ENCODE measurements at regions not wholly inside any gene's neighbourhood (a gene's known extent, or its start where the extent isn't known, plus 50 kb on each side); places are given as distances from the start of the nearest gene placed in this dataset.

DNA sequence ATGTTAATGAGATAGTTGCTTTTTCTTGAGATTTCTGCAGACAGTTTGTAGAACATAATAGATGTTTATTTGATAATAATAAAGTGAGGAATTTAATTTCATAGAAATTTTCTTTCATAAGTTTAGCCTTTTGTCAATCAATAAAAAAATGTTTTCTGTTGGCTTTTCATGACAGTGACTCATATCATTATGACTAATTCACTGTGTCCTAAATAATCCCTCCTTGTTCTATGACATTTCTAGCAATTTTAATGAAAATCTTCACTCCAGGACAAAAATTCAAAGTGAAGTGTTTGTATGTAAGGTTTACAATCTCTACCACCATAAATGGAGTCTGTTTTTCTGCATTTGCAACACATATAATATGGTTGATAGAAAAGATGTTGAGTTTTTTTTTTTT, 109.9 kb downstream of the UTRN start:
- TF ChIP-seq POLR2A (IDR thresholded peaks at IDR 0.05; ENCODE audit: low read length): no peak
- TF ChIP-seq GATA1 (IDR thresholded peaks at IDR 0.05; ENCODE audit: low read depth, low read length): no peak
